HG03066 (cell line): ENCODE measurements at regions not wholly inside any gene's neighbourhood (a gene's known extent, or its start where the extent isn't known, plus 50 kb on each side); places are given as distances from the start of the nearest gene placed in this dataset.
"Not testable (repeated sequence)": the region's sequence is repeated elsewhere in the genome, so short reads cannot be mapped to it uniquely, and the experiment has no call there.

Experiments
- ATAC-seq: cut with Tn5 transposase; IDR thresholded peaks from one replicate; pipeline ENCODE4 v1.9.1; 2021; ENCODE audit warnings: low read depth; ENCODE audit not compliant: unreplicated experiment

GRCh38 chr4:74543983-74544382 lies 99.0 kb downstream of the AREG start:
- ATAC-seq: no peak

- no peak for ATAC-seq
These were observed 99.9 kb downstream of the AREG start for GRCh38 chr4:74544655-74545361.

GRCh38 chr4:74545448-74545847 lies 100.5 kb downstream of the AREG start:
- no peak for ATAC-seq

GRCh38 chr4:74546057-74546456 lies 101.1 kb downstream of the AREG start:
- ATAC-seq: no peak

GRCh38 chr4:74547042-74547441 lies 102.1 kb downstream of the AREG start:
- no peak for ATAC-seq

- ATAC-seq: no peak
These were observed 103.6 kb downstream of the AREG start for GRCh38 chr4:74548561-74548960.

- no peak for ATAC-seq
These were observed 105.0 kb downstream of the AREG start for GRCh38 chr4:74549936-74550335.

- no peak for ATAC-seq
These were observed 110.3 kb downstream of the AREG start for GRCh38 chr4:74555231-74555630.

- no peak for ATAC-seq
These were observed 110.9 kb downstream of the AREG start for GRCh38 chr4:74555843-74556242.

GRCh38 chr4:74559853-74560252 lies 114.9 kb downstream of the AREG start:
- ATAC-seq: no peak

- ATAC-seq: no peak
These were observed 123.0 kb downstream of the AREG start for GRCh38 chr4:74567981-74568380.

GRCh38 chr4:74570095-74570494 lies 125.2 kb downstream of the AREG start:
- ATAC-seq: no peak

GRCh38 chr4:74578329-74578728 lies 133.4 kb downstream of the AREG start:
- ATAC-seq: no peak

- ATAC-seq: not testable (repeated sequence)
These were observed 133.9 kb downstream of the AREG start for GRCh38 chr4:74578865-74579264.

GRCh38 chr4:74583089-74583700 lies 138.3 kb downstream of the AREG start:
- ATAC-seq: no peak

GRCh38 chr4:74583757-74584156 lies 138.8 kb downstream of the AREG start:
- no peak for ATAC-seq

GRCh38 chr4:74588350-74588749 lies 143.4 kb downstream of the AREG start:
- no peak for ATAC-seq

- ATAC-seq: no peak
These were observed 145.5 kb downstream of the AREG start for GRCh38 chr4:74590476-74590875.

GRCh38 chr4:74598611-74599325 lies 153.8 kb downstream of the AREG start:
- no peak for ATAC-seq

- ATAC-seq: no peak
These were observed 158.2 kb downstream of the AREG start for GRCh38 chr4:74603186-74603585.

- ATAC-seq: no peak
These were observed 163.4 kb downstream of the AREG start for GRCh38 chr4:74608151-74608949.
